Spinal cord (tissue), 9 donors: ENCODE measurements at regions not wholly inside any gene's neighbourhood (a gene's known extent, or its start where the extent isn't known, plus 50 kb on each side); places are given as distances from the start of the nearest gene placed in this dataset.

ENCODE experiments used
- DNase-seq, 6 donors: peaks; one replicate each; pipeline versions ENCODE4 v3.0.0 to v3.0.0-alpha.2; 2013 to 2015; ENCODE audit warnings: low spot score in 6 of 6, low read depth in 4 of 6
- H3K27ac ChIP-seq: one replicate; pipeline ENCODE4 v1.5.1; 2013; ENCODE audit warnings: low read depth, low read length, control low read depth
- H3K27me3 ChIP-seq: one replicate; pipeline ENCODE4 v1.6.1; 2013; ENCODE audit warnings: low read length; ENCODE audit not compliant: control insufficient read depth, insufficient read depth
- H3K36me3 ChIP-seq: one replicate; pipeline ENCODE4 v1.6.1; 2013; ENCODE audit warnings: low read length; ENCODE audit not compliant: control insufficient read depth, insufficient read depth
- H3K4me1 ChIP-seq: one replicate; pipeline ENCODE4 v1.6.1; 2013; ENCODE audit warnings: low read length; ENCODE audit not compliant: control insufficient read depth, insufficient read depth
- H3K4me3 ChIP-seq: one replicate; pipeline ENCODE4 v1.5.1; 2013; ENCODE audit warnings: low read depth, low read length, control low read depth
- H3K9me3 ChIP-seq: one replicate; pipeline ENCODE4 v1.6.1; 2013; ENCODE audit warnings: low read length; ENCODE audit not compliant: control insufficient read depth, insufficient read depth
- WGBS: methylation state at CpG from one replicate; pipeline ENCODE4 v1.1.5; 2013; ENCODE audit warnings: missing lambda C conversion rate; ENCODE audit not compliant: insufficient coverage; 5-methylcytosine and 5-hydroxymethylcytosine counted together
- donor health status: healthy.

- DNase-seq: no peak
- no peak overlapping the region for H3K27ac ChIP-seq
- H3K4me1 ChIP-seq: no peaks in the 10 kb centered on the region
- H3K4me3 ChIP-seq: no peak overlapping the region
- no CpG with 5 or more reads among the region's 1 CpG for WGBS
- no peaks in the 10 kb centered on the region for H3K36me3 ChIP-seq
- no peaks in the 10 kb centered on the region for H3K9me3 ChIP-seq
- H3K27me3 ChIP-seq: no peaks in the 10 kb centered on the region
Measured at GRCh38 chr5:115384587-115385375, 88.3 kb upstream of the CCDC112 start.

GRCh38 chr5:115382989-115383388 is 86.5 kb upstream of the CCDC112 start:
- H3K27me3 ChIP-seq: no peaks in the 10 kb centered on the region
- no peaks in the 10 kb centered on the region for H3K4me1 ChIP-seq
- WGBS: no CpG with 5 or more reads among the region's 1 CpG
- no peak overlapping the region for H3K4me3 ChIP-seq
- H3K9me3 ChIP-seq: no peaks in the 10 kb centered on the region
- H3K27ac ChIP-seq: no peak overlapping the region
- DNase-seq: no peak
- H3K36me3 ChIP-seq: no peaks in the 10 kb centered on the region

GRCh38 chr5:115381911-115382662 is 85.6 kb upstream of the CCDC112 start:
- Histone ChIP-seq H3K9me3 (no peaks in the 10 kb centered on the region), H3K27me3 (no peaks in the 10 kb centered on the region), H3K36me3 (no peaks in the 10 kb centered on the region), H3K4me1 (no peaks in the 10 kb centered on the region), H3K4me3 (no peak overlapping the region), H3K27ac (no peak overlapping the region)
- 100% methylated on average over 1 of the region's 4 CpGs for WGBS
- peak in 1 of 6 donors; percentile 51 for DNase-seq

- H3K9me3 ChIP-seq: no peaks in the 10 kb centered on the region
- 84% methylated on average over 7 of the region's 8 CpGs for WGBS
- no peaks in the 10 kb centered on the region for H3K27me3 ChIP-seq
- no peaks in the 10 kb centered on the region for H3K36me3 ChIP-seq
- no peak overlapping the region for H3K27ac ChIP-seq
- no peak for DNase-seq
- H3K4me1 ChIP-seq: no peaks in the 10 kb centered on the region
- H3K4me3 ChIP-seq: no peak overlapping the region
Measured at GRCh38 chr5:115379622-115380344, 83.3 kb upstream of the CCDC112 start.

GRCh38 chr5:115378754-115379153 is 82.3 kb upstream of the CCDC112 start:
- Histone ChIP-seq H3K27me3 (no peaks in the 10 kb centered on the region), H3K4me3 (no peak overlapping the region), H3K9me3 (no peaks in the 10 kb centered on the region), H3K36me3 (no peaks in the 10 kb centered on the region), H3K27ac (no peak overlapping the region), H3K4me1 (no peaks in the 10 kb centered on the region)
- WGBS: 100% methylated on average over 2 of the region's 2 CpGs
- no peak for DNase-seq

GRCh38 chr5:115377468-115378217 is 81.2 kb upstream of the CCDC112 start:
- Histone ChIP-seq H3K9me3 (no peaks in the 10 kb centered on the region), H3K4me1 (no peaks in the 10 kb centered on the region), H3K36me3 (no peaks in the 10 kb centered on the region), H3K27ac (no peak overlapping the region), H3K4me3 (no peak overlapping the region), H3K27me3 (no peaks in the 10 kb centered on the region)
- 100% methylated on average over 1 of the region's 4 CpGs for WGBS
- DNase-seq: peak in 2 of 6 donors; percentile 20 to 45

- Histone ChIP-seq H3K36me3 (no peaks in the 10 kb centered on the region), H3K27me3 (no peaks in the 10 kb centered on the region), H3K9me3 (no peaks in the 10 kb centered on the region), H3K4me3 (no peak overlapping the region), H3K4me1 (no peaks in the 10 kb centered on the region), H3K27ac (no peak overlapping the region)
- WGBS: 81% methylated on average over 5 of the region's 5 CpGs
- no peak for DNase-seq
Measured at GRCh38 chr5:115375893-115376292, 79.4 kb upstream of the CCDC112 start.

GRCh38 chr5:115374057-115374775 is 77.8 kb upstream of the CCDC112 start:
- Histone ChIP-seq H3K9me3 (no peaks in the 10 kb centered on the region), H3K27ac (no peak overlapping the region), H3K36me3 (no peaks in the 10 kb centered on the region), H3K27me3 (no peaks in the 10 kb centered on the region), H3K4me1 (no peaks in the 10 kb centered on the region), H3K4me3 (no peak overlapping the region)
- no peak for DNase-seq
- no CpG with 5 or more reads among the region's 3 CpGs for WGBS

GRCh38 chr5:115372146-115372545 is 75.7 kb upstream of the CCDC112 start:
- Histone ChIP-seq H3K27ac (no peak overlapping the region), H3K9me3 (no peaks in the 10 kb centered on the region), H3K4me3 (no peak overlapping the region), H3K4me1 (no peaks in the 10 kb centered on the region), H3K27me3 (no peaks in the 10 kb centered on the region), H3K36me3 (no peaks in the 10 kb centered on the region)
- peak in 1 of 6 donors; percentile 62 for DNase-seq
- no CpG with 5 or more reads among the region's 2 CpGs for WGBS
